GM12878 (cell line): ENCODE measurements at regions not wholly inside any gene's neighbourhood (a gene's known extent, or its start where the extent isn't known, plus 50 kb on each side); places are given as distances from the start of the nearest gene placed in this dataset.

Experiments
- POLR2A ChIP-seq: IDR thresholded peaks from 2 replicates; pipeline ENCODE4 v1.6.1; 2011; ENCODE audit warnings: low read depth, mild to moderate bottlenecking, low read length
- TAF1 ChIP-seq: IDR thresholded peaks from 2 replicates; pipeline ENCODE4 v1.6.1; 2011; ENCODE audit warnings: mild to moderate bottlenecking, low read depth, low read length, borderline replicate concordance
- ZNF384 ChIP-seq: IDR thresholded peaks from 2 replicates; pipeline ENCODE4 v1.6.1; 2012; ENCODE audit warnings: low read depth, mild to moderate bottlenecking, low read length, improper control_type of control experiment, borderline replicate concordance

GRCh38 chr2:57890464-57890863, 156.1 kb upstream of the VRK2 start:
- TF ChIP-seq POLR2A (no peak), ZNF384 (no peak), TAF1 (no peak)
